ENCODE measurements at regions not wholly inside any gene's neighbourhood (a gene's known extent, or its start where the extent isn't known, plus 50 kb on each side); places are given as distances from the start of the nearest gene placed in this dataset.

GRCh38 chr13:47334173-47334572 is 437.3 kb upstream of the HTR2A start (continued):
- TF ChIP-seq ELK4 (IDR thresholded peaks at IDR 0.05; ENCODE audit: borderline replicate concordance, low read depth, low read length), result no peak
- TF ChIP-seq KLF8 (tag by site-specific recombination; IDR thresholded peaks at IDR 0.05), result no peak
- TF ChIP-seq ZNF202 (tag by site-specific recombination; IDR thresholded peaks at IDR 0.05; ENCODE audit: borderline replicate concordance), result no peak

- H3K4me1 ChIP-seq (ENCODE audit: control insufficient read depth, insufficient read depth, low read length), result no peaks in the 10 kb centered on the region
- POLR2A ChIA-PET, result no interaction called here
- no peak for TF ChIP-seq KLF17 (tag by site-specific recombination; IDR thresholded peaks at IDR 0.05)
- TF ChIP-seq TRIM28 (IDR thresholded peaks at IDR 0.05; ENCODE audit: borderline replicate concordance, low read length), result no peak
- CTCF ChIA-PET, result no interaction called here
- H3K4me3 ChIP-seq (ENCODE audit: low read depth, low read length), result no peak overlapping the region
- no peaks in the 10 kb centered on the region for H3K9me3 ChIP-seq (ENCODE audit: control insufficient read depth, insufficient read depth, low read depth, low read length)
- no peak overlapping the region for H3K27ac ChIP-seq (ENCODE audit: extremely low read depth, low read depth, low read length)
- no peaks in the 10 kb centered on the region for H3K36me3 ChIP-seq (ENCODE audit: control insufficient read depth in 2 of 2, insufficient read depth in 1 of 2, low read length in 2 of 2)
Observed at GRCh38 chr13:47332149-47332548, 435.3 kb upstream of the HTR2A start.

GRCh38 chr13:47330031-47330430 is 433.2 kb upstream of the HTR2A start:
- H3K36me3 ChIP-seq (ENCODE audit: control insufficient read depth in 2 of 2, insufficient read depth in 1 of 2, low read length in 2 of 2), result no peaks in the 10 kb centered on the region
- H3K4me3 ChIP-seq (ENCODE audit: low read depth, low read length), result no peak overlapping the region
- TF ChIP-seq HOXD13 (CRISPR knock-in tag; IDR thresholded peaks at IDR 0.05; ENCODE audit: borderline replicate concordance) (no peak), ZNF639 (tag by site-specific recombination; IDR thresholded peaks at IDR 0.05) (no peak), ZNF266 (tag by site-specific recombination; IDR thresholded peaks at IDR 0.05; ENCODE audit: low read depth) (no peak), SP3 (tag by site-specific recombination; IDR thresholded peaks at IDR 0.05) (no peak), ZBTB17 (tag by site-specific recombination; IDR thresholded peaks at IDR 0.05) (no peak), ZNF791 (tag by site-specific recombination; IDR thresholded peaks at IDR 0.05) (no peak), ZNF2 (tag by site-specific recombination; IDR thresholded peaks at IDR 0.05) (no peak), PRDM2 (tag by site-specific recombination; IDR thresholded peaks at IDR 0.05; ENCODE audit: borderline replicate concordance) (no peak), ZNF404 (tag by site-specific recombination; IDR thresholded peaks at IDR 0.05) (no peak), KLF10 (tag by site-specific recombination; IDR thresholded peaks at IDR 0.05) (no peak), ZNF792 (tag by site-specific recombination; IDR thresholded peaks at IDR 0.05) (no peak), ZNF366 (tag by site-specific recombination; conservative IDR thresholded peaks at IDR 0.05) (no peak), ZNF174 (tag by site-specific recombination; IDR thresholded peaks at IDR 0.05) (no peak)
- ChIA-PET POLR2A (no interaction called here), CTCF (no interaction called here)
- no peaks in the 10 kb centered on the region for H3K4me1 ChIP-seq (ENCODE audit: control insufficient read depth, insufficient read depth, low read length)
- no peaks in the 10 kb centered on the region for H3K9me3 ChIP-seq (ENCODE audit: control insufficient read depth, insufficient read depth, low read depth, low read length)
- H3K27ac ChIP-seq (ENCODE audit: extremely low read depth, low read depth, low read length), result no peak overlapping the region
